ENCODE measurements at regions not wholly inside any gene's neighbourhood (a gene's known extent, or its start where the extent isn't known, plus 50 kb on each side); places are given as distances from the start of the nearest gene placed in this dataset.

GRCh38 chr5:89535411-89535810, 652.4 kb upstream of the MEF2C start:
- TF ChIP-seq CTCF (conservative IDR thresholded peaks at IDR 0.05; ENCODE audit: low read depth, low read length) (no peak), POLR2A (IDR thresholded peaks at IDR 0.05; ENCODE audit: low read depth, low read length) (no peak), RAD21 (IDR thresholded peaks at IDR 0.05; ENCODE audit: low read length) (no peak), ELK1 (IDR thresholded peaks at IDR 0.05; ENCODE audit: borderline replicate concordance, low read depth, low read length) (no peak), MAZ (IDR thresholded peaks at IDR 0.05; ENCODE audit: borderline replicate concordance, low read depth, low read length) (no peak), CEBPB (IDR thresholded peaks at IDR 0.05; ENCODE audit: low read depth, low read length) (no peak), RFX5 (IDR thresholded peaks at IDR 0.05; ENCODE audit: low read depth, low read length) (no peak), MXI1 (IDR thresholded peaks at IDR 0.05; ENCODE audit: borderline replicate concordance, low read depth, low read length) (no peak), NFE2L2 (IDR thresholded peaks at IDR 0.05; ENCODE audit: low read depth, low read length) (no peak), CHD1 (IDR thresholded peaks at IDR 0.05; ENCODE audit: low read depth, low read length) (no peak)
